Nephron (organoid): ENCODE measurements at regions not wholly inside any gene's neighbourhood (a gene's known extent, or its start where the extent isn't known, plus 50 kb on each side); places are given as distances from the start of the nearest gene placed in this dataset.
"Not testable (repeated sequence)": the region's sequence is repeated elsewhere in the genome, so short reads cannot be mapped to it uniquely, and the experiment has no call there.

ENCODE experiments used
- H3K27ac Mint-ChIP-seq, 3 experiments: 2 replicates each; pipeline ENCODE4 v1.8.0; 2020; ENCODE audit warnings: mixed read lengths in 3 of 3, mild to moderate bottlenecking in 2 of 3, moderate library complexity in 1 of 3
- H3K27me3 Mint-ChIP-seq: 2 replicates; pipeline ENCODE4 v1.8.0; 2021; ENCODE audit warnings: low read depth, mild to moderate bottlenecking, moderate library complexity, mixed read lengths
- H3K36me3 Mint-ChIP-seq: 2 replicates; pipeline ENCODE4 v1.8.0; 2020; ENCODE audit warnings: low read depth, mixed read lengths
- H3K4me1 Mint-ChIP-seq: 2 replicates; pipeline ENCODE4 v1.8.0; 2020; ENCODE audit warnings: mixed read lengths
- H3K4me3 Mint-ChIP-seq, 3 experiments: 2 replicates each; pipeline ENCODE4 v1.8.0; 2020; ENCODE audit warnings: mild to moderate bottlenecking in 3 of 3, mixed read lengths in 3 of 3, moderate library complexity in 2 of 3
- H3K9me3 Mint-ChIP-seq: 2 replicates; pipeline ENCODE4 v1.8.0; 2020; ENCODE audit warnings: mixed read lengths
- CTCF ChIP-seq, 3 experiments: fragments of 200-600 bp; sonication (generic); IDR thresholded peaks; one replicate each; pipeline ENCODE4 v1.5.0; 2021; ENCODE audit warnings: antibody characterized with exemption in 3 of 3; ENCODE audit not compliant: unreplicated experiment in 3 of 3

GRCh38 chr5:34180940-34181614 is 138.1 kb upstream of the C1QTNF3 start:
- not testable (repeated sequence) for H3K4me1 Mint-ChIP-seq, H3K4me3 Mint-ChIP-seq, H3K27ac Mint-ChIP-seq, H3K27me3 Mint-ChIP-seq, H3K9me3 Mint-ChIP-seq
- H3K36me3 Mint-ChIP-seq: peaks cover 38% of the 10 kb centered on the region

GRCh38 chr5:34185005-34185404 is 142.0 kb upstream of the C1QTNF3 start:
- H3K9me3 Mint-ChIP-seq, H3K27ac Mint-ChIP-seq, H3K4me3 Mint-ChIP-seq, H3K27me3 Mint-ChIP-seq, H3K4me1 Mint-ChIP-seq: not testable (repeated sequence)
- H3K36me3 Mint-ChIP-seq: peaks cover 48% of the 10 kb centered on the region

- not testable (repeated sequence) for H3K27me3 Mint-ChIP-seq, H3K4me1 Mint-ChIP-seq, H3K27ac Mint-ChIP-seq, H3K9me3 Mint-ChIP-seq, H3K4me3 Mint-ChIP-seq
- H3K36me3 Mint-ChIP-seq: peaks cover 47% of the 10 kb centered on the region
Measured at GRCh38 chr5:34185572-34185971, 142.6 kb upstream of the C1QTNF3 start.

GRCh38 chr5:34186108-34186507 is 143.1 kb upstream of the C1QTNF3 start:
- H3K27me3 Mint-ChIP-seq, H3K4me1 Mint-ChIP-seq, H3K27ac Mint-ChIP-seq, H3K9me3 Mint-ChIP-seq, H3K4me3 Mint-ChIP-seq: not testable (repeated sequence)
- H3K36me3 Mint-ChIP-seq: peaks cover 46% of the 10 kb centered on the region

- not testable (repeated sequence) for H3K27me3 Mint-ChIP-seq
Measured at GRCh38 chr5:34186865-34187264, 143.9 kb upstream of the C1QTNF3 start.

GRCh38 chr5:34187441-34187840 is 144.4 kb upstream of the C1QTNF3 start:
- not testable (repeated sequence) for H3K27me3 Mint-ChIP-seq
- peaks cover 16% of the 10 kb centered on the region for H3K4me1 Mint-ChIP-seq

More at GRCh38 chr5:34186865-34187264, 143.9 kb upstream of the C1QTNF3 start:
- H3K4me3 Mint-ChIP-seq, H3K27ac Mint-ChIP-seq, H3K9me3 Mint-ChIP-seq: not testable (repeated sequence)
- peaks cover 51% of the 10 kb centered on the region for H3K36me3 Mint-ChIP-seq
- H3K4me1 Mint-ChIP-seq: peaks cover 11% of the 10 kb centered on the region

GRCh38 chr5:34188001-34188822 is 145.2 kb upstream of the C1QTNF3 start:
- peaks cover 48% of the 10 kb centered on the region for H3K36me3 Mint-ChIP-seq
- peaks cover 22% of the 10 kb centered on the region for H3K4me1 Mint-ChIP-seq

More at GRCh38 chr5:34187441-34187840, 144.4 kb upstream of the C1QTNF3 start:
- H3K4me3 Mint-ChIP-seq, H3K27ac Mint-ChIP-seq, H3K9me3 Mint-ChIP-seq: not testable (repeated sequence)
- peaks cover 49% of the 10 kb centered on the region for H3K36me3 Mint-ChIP-seq

GRCh38 chr5:34189246-34189645 is 146.2 kb upstream of the C1QTNF3 start:
- H3K27ac Mint-ChIP-seq, H3K4me3 Mint-ChIP-seq, H3K9me3 Mint-ChIP-seq, H3K27me3 Mint-ChIP-seq: not testable (repeated sequence)
- H3K36me3 Mint-ChIP-seq: peaks cover 51% of the 10 kb centered on the region
- H3K4me1 Mint-ChIP-seq: peaks cover 31% of the 10 kb centered on the region

More at GRCh38 chr5:34188001-34188822, 145.2 kb upstream of the C1QTNF3 start:
- not testable (repeated sequence) for H3K4me3 Mint-ChIP-seq, H3K27me3 Mint-ChIP-seq, H3K9me3 Mint-ChIP-seq, H3K27ac Mint-ChIP-seq
- TF ChIP-seq CTCF (IDR thresholded peaks at IDR 0.05; ENCODE audit: unreplicated experiment in 3 of 3): peak in 2 of 3 experiments; percentile 15 to 22

GRCh38 chr5:34189752-34190411 is 146.9 kb upstream of the C1QTNF3 start:
- not testable (repeated sequence) for H3K27me3 Mint-ChIP-seq, H3K27ac Mint-ChIP-seq, H3K9me3 Mint-ChIP-seq, H3K4me3 Mint-ChIP-seq
- Mint-ChIP-seq H3K4me1 (peaks cover 31% of the 10 kb centered on the region), H3K36me3 (peaks cover 51% of the 10 kb centered on the region)

GRCh38 chr5:34190466-34190865 is 147.5 kb upstream of the C1QTNF3 start:
- H3K27me3 Mint-ChIP-seq, H3K9me3 Mint-ChIP-seq, H3K27ac Mint-ChIP-seq, H3K4me3 Mint-ChIP-seq: not testable (repeated sequence)
- Mint-ChIP-seq H3K4me1 (peaks cover 31% of the 10 kb centered on the region), H3K36me3 (peaks cover 51% of the 10 kb centered on the region)

- Mint-ChIP-seq H3K36me3 (peaks cover 52% of the 10 kb centered on the region), H3K27ac (peak overlapping the region; percentile 59 to 74 (median 67)), H3K4me1 (peaks cover 31% of the 10 kb centered on the region)
- not testable (repeated sequence) for H3K4me3 Mint-ChIP-seq, H3K9me3 Mint-ChIP-seq, H3K27me3 Mint-ChIP-seq
Measured at GRCh38 chr5:34191279-34191744, 148.3 kb upstream of the C1QTNF3 start.

- H3K9me3 Mint-ChIP-seq, H3K27me3 Mint-ChIP-seq, H3K4me3 Mint-ChIP-seq: not testable (repeated sequence)
- peaks cover 46% of the 10 kb centered on the region for H3K36me3 Mint-ChIP-seq
- H3K27ac Mint-ChIP-seq: peak overlapping the region; percentile 59 to 74 (median 67)
- H3K4me1 Mint-ChIP-seq: peaks cover 31% of the 10 kb centered on the region
Measured at GRCh38 chr5:34192064-34192922, 149.3 kb upstream of the C1QTNF3 start.

GRCh38 chr5:34192923-34193262 is 149.9 kb upstream of the C1QTNF3 start:
- not testable (repeated sequence) for H3K27me3 Mint-ChIP-seq, H3K9me3 Mint-ChIP-seq, H3K4me3 Mint-ChIP-seq
- Mint-ChIP-seq H3K36me3 (peaks cover 41% of the 10 kb centered on the region), H3K27ac (peak overlapping the region; percentile 41 to 74 (median 59)), H3K4me1 (peaks cover 31% of the 10 kb centered on the region)
